OCI-LY7 (cell line): ENCODE measurements at regions not wholly inside any gene's neighbourhood (a gene's known extent, or its start where the extent isn't known, plus 50 kb on each side); places are given as distances from the start of the nearest gene placed in this dataset.

ENCODE experiments used
- EZH2phosphoT487 ChIP-seq: fragments of 200-600 bp; sonication (generic); IDR thresholded peaks from 2 replicates; pipeline ENCODE4 v1.6.1; 2018; ENCODE audit warnings: low read depth, borderline replicate concordance, mild to moderate bottlenecking, mixed run types, antibody characterized with exemption, low read length, moderate library complexity, mixed read lengths
- TF ChIP-seq, protein P1 (sequence below): fragments of 200-600 bp; sonication (generic); conservative IDR thresholded peaks from 2 replicates; pipeline ENCODE4 v1.5.1; 2014; ENCODE audit warnings: mild to moderate bottlenecking, antibody characterized with exemption, low read length, moderate library complexity, mixed read lengths

DNA sequence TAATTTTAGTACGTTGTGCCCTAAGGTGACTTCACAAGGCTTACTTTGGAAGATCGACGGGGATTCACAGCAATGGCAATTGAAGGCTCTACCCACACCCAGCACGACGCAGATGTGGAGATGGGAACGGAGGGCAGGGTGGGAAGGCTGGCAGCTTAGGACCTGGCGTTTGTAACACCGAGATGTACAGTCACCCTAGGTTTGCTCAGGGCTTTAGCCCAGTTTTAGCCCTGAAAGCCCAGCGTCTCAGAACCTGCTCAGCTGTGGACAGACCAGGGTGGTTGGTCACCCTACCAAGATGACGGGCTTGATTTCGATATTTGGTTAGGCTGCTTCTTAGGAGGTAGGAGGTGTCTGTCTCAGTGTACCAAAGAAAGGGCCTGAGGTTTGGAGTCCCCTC lies 100.5 kb upstream of the MED13L start:
- TF ChIP-seq, protein P1, sequence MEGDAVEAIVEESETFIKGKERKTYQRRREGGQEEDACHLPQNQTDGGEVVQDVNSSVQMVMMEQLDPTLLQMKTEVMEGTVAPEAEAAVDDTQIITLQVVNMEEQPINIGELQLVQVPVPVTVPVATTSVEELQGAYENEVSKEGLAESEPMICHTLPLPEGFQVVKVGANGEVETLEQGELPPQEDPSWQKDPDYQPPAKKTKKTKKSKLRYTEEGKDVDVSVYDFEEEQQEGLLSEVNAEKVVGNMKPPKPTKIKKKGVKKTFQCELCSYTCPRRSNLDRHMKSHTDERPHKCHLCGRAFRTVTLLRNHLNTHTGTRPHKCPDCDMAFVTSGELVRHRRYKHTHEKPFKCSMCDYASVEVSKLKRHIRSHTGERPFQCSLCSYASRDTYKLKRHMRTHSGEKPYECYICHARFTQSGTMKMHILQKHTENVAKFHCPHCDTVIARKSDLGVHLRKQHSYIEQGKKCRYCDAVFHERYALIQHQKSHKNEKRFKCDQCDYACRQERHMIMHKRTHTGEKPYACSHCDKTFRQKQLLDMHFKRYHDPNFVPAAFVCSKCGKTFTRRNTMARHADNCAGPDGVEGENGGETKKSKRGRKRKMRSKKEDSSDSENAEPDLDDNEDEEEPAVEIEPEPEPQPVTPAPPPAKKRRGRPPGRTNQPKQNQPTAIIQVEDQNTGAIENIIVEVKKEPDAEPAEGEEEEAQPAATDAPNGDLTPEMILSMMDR = no peak
- TF ChIP-seq EZH2phosphoT487 = no peak
